Nephron (organoid): ENCODE measurements at regions not wholly inside any gene's neighbourhood (a gene's known extent, or its start where the extent isn't known, plus 50 kb on each side); places are given as distances from the start of the nearest gene placed in this dataset.
A peak's percentile ranks its signal among the peaks of the same experiment; 100 is the strongest.

Source experiments
- H3K27ac Mint-ChIP-seq, 3 experiments: 2 replicates each; pipeline ENCODE4 v1.8.0; 2020; ENCODE audit warnings: mixed read lengths in 3 of 3, mild to moderate bottlenecking in 2 of 3, moderate library complexity in 1 of 3
- H3K27me3 Mint-ChIP-seq: 2 replicates; pipeline ENCODE4 v1.8.0; 2021; ENCODE audit warnings: low read depth, mild to moderate bottlenecking, moderate library complexity, mixed read lengths
- H3K36me3 Mint-ChIP-seq: 2 replicates; pipeline ENCODE4 v1.8.0; 2020; ENCODE audit warnings: low read depth, mixed read lengths
- H3K4me1 Mint-ChIP-seq: 2 replicates; pipeline ENCODE4 v1.8.0; 2020; ENCODE audit warnings: mixed read lengths
- H3K4me3 Mint-ChIP-seq, 3 experiments: 2 replicates each; pipeline ENCODE4 v1.8.0; 2020; ENCODE audit warnings: mild to moderate bottlenecking in 3 of 3, mixed read lengths in 3 of 3, moderate library complexity in 2 of 3
- H3K9me3 Mint-ChIP-seq: 2 replicates; pipeline ENCODE4 v1.8.0; 2020; ENCODE audit warnings: mixed read lengths
- CTCF ChIP-seq, 3 experiments: fragments of 200-600 bp; sonication (generic); IDR thresholded peaks; one replicate each; pipeline ENCODE4 v1.5.0; 2021; ENCODE audit warnings: antibody characterized with exemption in 3 of 3; ENCODE audit not compliant: unreplicated experiment in 3 of 3

GRCh38 chr2:62344472-62344871, 148.6 kb downstream of the B3GNT2 start:
- Mint-ChIP-seq H3K27me3 (no peaks in the 10 kb centered on the region), H3K4me3 (no peak overlapping the region), H3K9me3 (no peaks in the 10 kb centered on the region), H3K27ac (no peak overlapping the region), H3K36me3 (no peaks in the 10 kb centered on the region), H3K4me1 (no peaks in the 10 kb centered on the region)
- no peak for TF ChIP-seq CTCF (IDR thresholded peaks at IDR 0.05; ENCODE audit: unreplicated experiment in 3 of 3)

- Mint-ChIP-seq H3K4me3 (no peak overlapping the region), H3K9me3 (no peaks in the 10 kb centered on the region), H3K27ac (no peak overlapping the region), H3K36me3 (no peaks in the 10 kb centered on the region), H3K4me1 (no peaks in the 10 kb centered on the region), H3K27me3 (no peaks in the 10 kb centered on the region)
- no peak for TF ChIP-seq CTCF (IDR thresholded peaks at IDR 0.05; ENCODE audit: unreplicated experiment in 3 of 3)
These were observed 147.9 kb downstream of the B3GNT2 start for GRCh38 chr2:62343636-62344337.

GRCh38 chr2:62343206-62343605, 147.3 kb downstream of the B3GNT2 start:
- Mint-ChIP-seq H3K9me3 (no peaks in the 10 kb centered on the region), H3K4me1 (no peaks in the 10 kb centered on the region), H3K36me3 (no peaks in the 10 kb centered on the region), H3K4me3 (no peak overlapping the region), H3K27ac (no peak overlapping the region), H3K27me3 (no peaks in the 10 kb centered on the region)
- TF ChIP-seq CTCF (IDR thresholded peaks at IDR 0.05; ENCODE audit: unreplicated experiment in 3 of 3), result no peak

- TF ChIP-seq CTCF (IDR thresholded peaks at IDR 0.05; ENCODE audit: unreplicated experiment in 3 of 3), result no peak
- Mint-ChIP-seq H3K27me3 (no peaks in the 10 kb centered on the region), H3K4me3 (no peak overlapping the region), H3K9me3 (no peaks in the 10 kb centered on the region), H3K4me1 (no peaks in the 10 kb centered on the region), H3K27ac (peak overlapping the region in 1 of 3 experiments; percentile 61), H3K36me3 (no peaks in the 10 kb centered on the region)
These were observed 145.1 kb downstream of the B3GNT2 start for GRCh38 chr2:62340994-62341484.

- Mint-ChIP-seq H3K4me3 (no peak overlapping the region), H3K9me3 (no peaks in the 10 kb centered on the region), H3K27me3 (no peaks in the 10 kb centered on the region), H3K4me1 (no peaks in the 10 kb centered on the region), H3K36me3 (no peaks in the 10 kb centered on the region), H3K27ac (no peak overlapping the region)
- no peak for TF ChIP-seq CTCF (IDR thresholded peaks at IDR 0.05; ENCODE audit: unreplicated experiment in 3 of 3)
These were observed 143.9 kb downstream of the B3GNT2 start for GRCh38 chr2:62339837-62340236.

GRCh38 chr2:62339413-62339812, 143.5 kb downstream of the B3GNT2 start:
- Mint-ChIP-seq H3K9me3 (no peaks in the 10 kb centered on the region), H3K27me3 (no peaks in the 10 kb centered on the region), H3K4me3 (no peak overlapping the region), H3K36me3 (no peaks in the 10 kb centered on the region), H3K4me1 (no peaks in the 10 kb centered on the region), H3K27ac (no peak overlapping the region)
- no peak for TF ChIP-seq CTCF (IDR thresholded peaks at IDR 0.05; ENCODE audit: unreplicated experiment in 3 of 3)
